ENCODE measurements at regions not wholly inside any gene's neighbourhood (a gene's known extent, or its start where the extent isn't known, plus 50 kb on each side); places are given as distances from the start of the nearest gene placed in this dataset.

- Histone ChIP-seq H3K4me2 (ENCODE audit: low read length) (no peak overlapping the region), H3K79me2 (ENCODE audit: low read length) (no peaks in the 10 kb centered on the region), H3K27me3 (ENCODE audit: low read depth, low read length) (0 out of 2 replicates have a peak, but pooled peaks cover 13% of the 10 kb centered on the region), H3K36me3 (replicated peaks; ENCODE audit: low read depth, low read length) (no peaks in the 10 kb centered on the region), H3K4me3 (ENCODE audit: low read length) (no peak overlapping the region), H3K27ac (ENCODE audit: low read length) (no peak overlapping the region), H3K9me3 (ENCODE audit: insufficient read depth, low read length) (no peaks in the 10 kb centered on the region), H3K9ac (ENCODE audit: low read length) (no peak overlapping the region), H4K20me1 (ENCODE audit: insufficient read depth, low read length) (no peaks in the 10 kb centered on the region), H3K4me1 (ENCODE audit: low read length) (no peaks in the 10 kb centered on the region), H2AFZ (ENCODE audit: low read depth, low read length) (no peak overlapping the region)
- TF ChIP-seq EZH2phosphoT487 (IDR thresholded peaks at IDR 0.05; ENCODE audit: low read depth), result no peak
- TF ChIP-seq, protein P1, sequence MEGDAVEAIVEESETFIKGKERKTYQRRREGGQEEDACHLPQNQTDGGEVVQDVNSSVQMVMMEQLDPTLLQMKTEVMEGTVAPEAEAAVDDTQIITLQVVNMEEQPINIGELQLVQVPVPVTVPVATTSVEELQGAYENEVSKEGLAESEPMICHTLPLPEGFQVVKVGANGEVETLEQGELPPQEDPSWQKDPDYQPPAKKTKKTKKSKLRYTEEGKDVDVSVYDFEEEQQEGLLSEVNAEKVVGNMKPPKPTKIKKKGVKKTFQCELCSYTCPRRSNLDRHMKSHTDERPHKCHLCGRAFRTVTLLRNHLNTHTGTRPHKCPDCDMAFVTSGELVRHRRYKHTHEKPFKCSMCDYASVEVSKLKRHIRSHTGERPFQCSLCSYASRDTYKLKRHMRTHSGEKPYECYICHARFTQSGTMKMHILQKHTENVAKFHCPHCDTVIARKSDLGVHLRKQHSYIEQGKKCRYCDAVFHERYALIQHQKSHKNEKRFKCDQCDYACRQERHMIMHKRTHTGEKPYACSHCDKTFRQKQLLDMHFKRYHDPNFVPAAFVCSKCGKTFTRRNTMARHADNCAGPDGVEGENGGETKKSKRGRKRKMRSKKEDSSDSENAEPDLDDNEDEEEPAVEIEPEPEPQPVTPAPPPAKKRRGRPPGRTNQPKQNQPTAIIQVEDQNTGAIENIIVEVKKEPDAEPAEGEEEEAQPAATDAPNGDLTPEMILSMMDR (IDR thresholded peaks at IDR 0.05; ENCODE audit: low read depth, low read length), result no peak
Observed at GRCh38 chr12:45584336-45584735, 145.2 kb upstream of the ARID2 start.

- no peaks in the 10 kb centered on the region for H3K36me3 ChIP-seq (replicated peaks; ENCODE audit: low read depth, low read length)
- no peak overlapping the region for H3K9ac ChIP-seq (ENCODE audit: low read length)
- H3K27ac ChIP-seq (ENCODE audit: low read length), result no peak overlapping the region
- H3K4me3 ChIP-seq (ENCODE audit: low read length), result no peak overlapping the region
- H3K79me2 ChIP-seq (ENCODE audit: low read length), result no peaks in the 10 kb centered on the region
- TF ChIP-seq EZH2phosphoT487 (IDR thresholded peaks at IDR 0.05; ENCODE audit: low read depth), result no peak
- TF ChIP-seq, protein P1 (IDR thresholded peaks at IDR 0.05; ENCODE audit: low read depth, low read length), result no peak
- H3K9me3 ChIP-seq (ENCODE audit: insufficient read depth, low read length), result no peaks in the 10 kb centered on the region
- H3K4me1 ChIP-seq (ENCODE audit: low read length), result no peaks in the 10 kb centered on the region
- no peaks in the 10 kb centered on the region for H4K20me1 ChIP-seq (ENCODE audit: insufficient read depth, low read length)
- no peak overlapping the region for H3K4me2 ChIP-seq (ENCODE audit: low read length)
- 0 out of 2 replicates have a peak, but pooled peaks cover 7% of the 10 kb centered on the region for H3K27me3 ChIP-seq (ENCODE audit: low read depth, low read length)
- H2AFZ ChIP-seq (ENCODE audit: low read depth, low read length), result no peak overlapping the region
Observed at GRCh38 chr12:45585522-45586230, 143.8 kb upstream of the ARID2 start.

GRCh38 chr12:45586486-45586885 lies 143.0 kb upstream of the ARID2 start:
- Histone ChIP-seq H3K4me2 (ENCODE audit: low read length) (no peak overlapping the region), H3K36me3 (replicated peaks; ENCODE audit: low read depth, low read length) (no peaks in the 10 kb centered on the region), H3K9ac (ENCODE audit: low read length) (no peak overlapping the region), H3K9me3 (ENCODE audit: insufficient read depth, low read length) (no peaks in the 10 kb centered on the region), H3K4me3 (ENCODE audit: low read length) (no peak overlapping the region), H3K79me2 (ENCODE audit: low read length) (no peaks in the 10 kb centered on the region), H3K4me1 (ENCODE audit: low read length) (no peaks in the 10 kb centered on the region), H2AFZ (ENCODE audit: low read depth, low read length) (no peak overlapping the region), H3K27me3 (ENCODE audit: low read depth, low read length) (peaks cover 4% of the 10 kb centered on the region), H4K20me1 (ENCODE audit: insufficient read depth, low read length) (no peaks in the 10 kb centered on the region), H3K27ac (ENCODE audit: low read length) (no peak overlapping the region)
- TF ChIP-seq, protein P1 (IDR thresholded peaks at IDR 0.05; ENCODE audit: low read depth, low read length), result no peak
- no peak for TF ChIP-seq EZH2phosphoT487 (IDR thresholded peaks at IDR 0.05; ENCODE audit: low read depth)

DNA sequence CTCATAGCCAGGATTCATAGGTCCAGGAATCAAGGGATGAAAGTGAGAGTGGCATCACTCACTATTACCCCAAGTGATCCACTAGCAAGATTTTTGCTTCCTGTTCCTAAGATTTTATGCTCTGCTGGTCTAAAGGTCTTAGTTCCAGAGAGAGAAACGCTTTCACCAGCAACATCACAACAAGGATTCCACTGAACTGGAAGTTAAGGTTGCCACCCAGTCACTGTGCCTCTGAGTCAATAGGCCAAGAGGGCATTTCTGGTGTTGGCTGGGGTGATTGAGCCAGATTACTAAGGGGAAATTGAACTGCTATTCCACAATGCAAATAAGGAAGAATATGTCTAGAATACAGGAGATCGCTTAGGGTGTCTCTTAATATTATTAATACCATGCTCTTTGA lies 142.5 kb upstream of the ARID2 start:
- H3K9me3 ChIP-seq (ENCODE audit: insufficient read depth, low read length), result no peaks in the 10 kb centered on the region
- TF ChIP-seq, protein P1 (IDR thresholded peaks at IDR 0.05; ENCODE audit: low read depth, low read length), result no peak
- TF ChIP-seq EZH2phosphoT487 (IDR thresholded peaks at IDR 0.05; ENCODE audit: low read depth), result no peak
- no peak overlapping the region for H2AFZ ChIP-seq (ENCODE audit: low read depth, low read length)
- peaks cover 7% of the 10 kb centered on the region for H3K27me3 ChIP-seq (ENCODE audit: low read depth, low read length)
- H3K4me2 ChIP-seq (ENCODE audit: low read length), result no peak overlapping the region
- no peak overlapping the region for H3K27ac ChIP-seq (ENCODE audit: low read length)
- H3K4me1 ChIP-seq (ENCODE audit: low read length), result no peaks in the 10 kb centered on the region
- no peaks in the 10 kb centered on the region for H3K79me2 ChIP-seq (ENCODE audit: low read length)
- no peaks in the 10 kb centered on the region for H3K36me3 ChIP-seq (replicated peaks; ENCODE audit: low read depth, low read length)
- H3K4me3 ChIP-seq (ENCODE audit: low read length), result no peak overlapping the region
- no peak overlapping the region for H3K9ac ChIP-seq (ENCODE audit: low read length)
- no peaks in the 10 kb centered on the region for H4K20me1 ChIP-seq (ENCODE audit: insufficient read depth, low read length)
